ENCODE measurements at regions not wholly inside any gene's neighbourhood (a gene's known extent, or its start where the extent isn't known, plus 50 kb on each side); places are given as distances from the start of the nearest gene placed in this dataset.

DNA sequence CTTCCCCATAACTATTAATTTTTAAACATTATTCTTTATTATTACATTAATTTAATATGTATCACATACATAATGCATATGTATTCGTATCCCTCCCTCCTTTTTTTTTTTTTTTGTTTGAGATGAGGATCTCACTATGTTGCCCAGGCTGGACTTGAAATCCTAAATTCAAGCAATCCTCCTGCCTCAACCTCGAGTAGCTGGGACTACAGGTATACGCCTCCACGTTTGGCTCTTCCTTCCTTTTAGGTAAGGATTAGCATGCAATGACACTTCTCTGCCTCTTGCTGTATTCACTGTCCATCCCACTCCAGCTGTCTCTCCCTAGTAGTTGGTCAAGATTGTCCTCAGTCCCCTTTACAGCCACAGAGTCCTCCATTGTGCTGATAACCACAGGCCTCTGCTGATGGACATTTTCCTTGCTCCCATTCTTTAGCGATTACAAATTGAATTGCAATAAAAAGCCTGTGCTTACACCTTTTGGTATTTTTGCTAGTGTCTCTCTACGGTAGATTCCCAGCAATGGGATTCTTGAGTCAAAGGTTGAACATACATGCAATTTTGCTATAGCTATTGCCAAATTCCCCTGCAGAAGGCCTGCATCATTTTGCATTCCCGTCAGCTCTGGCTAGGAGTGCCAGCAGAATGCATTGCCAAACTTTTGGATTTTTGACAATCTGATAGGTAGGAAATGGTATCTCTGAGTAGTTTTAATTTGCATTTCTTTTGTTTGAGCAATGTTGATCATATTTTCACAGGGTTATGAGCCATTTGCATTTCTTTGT is 156.6 kb downstream of the SMAD6 start:
- H3K4me3 ChIP-seq = no peak overlapping the region
- TF ChIP-seq POLR2A (IDR thresholded peaks at IDR 0.05) (no peak), EP300 (IDR thresholded peaks at IDR 0.05) (no peak), POLR2AphosphoS5 (IDR thresholded peaks at IDR 0.05) (no peak)
- TF ChIP-seq, protein P1, sequence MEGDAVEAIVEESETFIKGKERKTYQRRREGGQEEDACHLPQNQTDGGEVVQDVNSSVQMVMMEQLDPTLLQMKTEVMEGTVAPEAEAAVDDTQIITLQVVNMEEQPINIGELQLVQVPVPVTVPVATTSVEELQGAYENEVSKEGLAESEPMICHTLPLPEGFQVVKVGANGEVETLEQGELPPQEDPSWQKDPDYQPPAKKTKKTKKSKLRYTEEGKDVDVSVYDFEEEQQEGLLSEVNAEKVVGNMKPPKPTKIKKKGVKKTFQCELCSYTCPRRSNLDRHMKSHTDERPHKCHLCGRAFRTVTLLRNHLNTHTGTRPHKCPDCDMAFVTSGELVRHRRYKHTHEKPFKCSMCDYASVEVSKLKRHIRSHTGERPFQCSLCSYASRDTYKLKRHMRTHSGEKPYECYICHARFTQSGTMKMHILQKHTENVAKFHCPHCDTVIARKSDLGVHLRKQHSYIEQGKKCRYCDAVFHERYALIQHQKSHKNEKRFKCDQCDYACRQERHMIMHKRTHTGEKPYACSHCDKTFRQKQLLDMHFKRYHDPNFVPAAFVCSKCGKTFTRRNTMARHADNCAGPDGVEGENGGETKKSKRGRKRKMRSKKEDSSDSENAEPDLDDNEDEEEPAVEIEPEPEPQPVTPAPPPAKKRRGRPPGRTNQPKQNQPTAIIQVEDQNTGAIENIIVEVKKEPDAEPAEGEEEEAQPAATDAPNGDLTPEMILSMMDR (IDR thresholded peaks at IDR 0.05) = no peak
- DNase-seq = peak; percentile 20
- H3K36me3 ChIP-seq = no peaks in the 10 kb centered on the region
- no peak overlapping the region for H3K27ac ChIP-seq
- WGBS, 2 donors = 78 to 84% methylated on average over 7 of the region's 7 CpGs
- peaks cover 0 to 23% (median 3%) of the 10 kb centered on the region in 4 donors for H3K4me1 ChIP-seq
- no peaks in the 10 kb centered on the region for H3K27me3 ChIP-seq
- intact Hi-C loops (cut with DNase I) = no loop called here
- no peaks in the 10 kb centered on the region for H3K9me3 ChIP-seq

DNA sequence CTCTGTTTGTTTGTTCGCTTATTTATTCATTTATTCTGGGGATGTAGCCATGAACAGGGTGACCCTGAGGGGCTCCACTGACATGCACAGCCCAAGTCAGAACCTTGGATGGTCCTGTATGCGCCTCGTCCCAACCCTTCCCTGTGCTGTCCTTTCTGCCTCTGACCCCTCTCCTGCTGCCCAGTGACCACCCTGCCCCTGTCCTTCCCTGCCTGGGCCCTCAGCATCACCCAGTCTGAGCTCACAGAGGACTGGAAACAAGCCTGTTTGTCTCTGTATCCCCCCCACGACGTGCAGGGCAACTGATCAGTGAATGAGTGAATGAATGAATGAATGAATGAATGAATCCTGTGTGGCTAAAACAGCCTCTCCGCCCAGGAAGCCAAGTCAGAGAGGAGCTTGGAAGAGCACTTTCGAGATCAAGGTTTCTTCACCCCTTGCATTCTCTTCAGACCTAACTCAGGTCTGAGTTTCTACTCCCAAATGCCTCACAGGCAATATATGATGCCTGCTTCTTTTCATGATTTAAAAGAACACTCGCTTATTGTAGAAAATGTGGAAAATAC is 157.7 kb downstream of the SMAD6 start:
- 85 to 91% methylated on average over 8 of the region's 8 CpGs for WGBS, 2 donors
- H3K4me3 ChIP-seq = no peak overlapping the region
- intact Hi-C loops (cut with DNase I) = no loop called here
- no peaks in the 10 kb centered on the region for H3K36me3 ChIP-seq
- no peaks in the 10 kb centered on the region for H3K9me3 ChIP-seq
- TF ChIP-seq POLR2AphosphoS5 (IDR thresholded peaks at IDR 0.05) (no peak), POLR2A (IDR thresholded peaks at IDR 0.05) (no peak), EP300 (IDR thresholded peaks at IDR 0.05) (no peak)
- TF ChIP-seq, protein P1 (IDR thresholded peaks at IDR 0.05) = no peak
- no peaks in the 10 kb centered on the region for H3K27me3 ChIP-seq
- peak; percentile 40 for DNase-seq
- peaks cover 0 to 23% (median 3%) of the 10 kb centered on the region in 4 donors for H3K4me1 ChIP-seq
- H3K27ac ChIP-seq = no peak overlapping the region

DNA sequence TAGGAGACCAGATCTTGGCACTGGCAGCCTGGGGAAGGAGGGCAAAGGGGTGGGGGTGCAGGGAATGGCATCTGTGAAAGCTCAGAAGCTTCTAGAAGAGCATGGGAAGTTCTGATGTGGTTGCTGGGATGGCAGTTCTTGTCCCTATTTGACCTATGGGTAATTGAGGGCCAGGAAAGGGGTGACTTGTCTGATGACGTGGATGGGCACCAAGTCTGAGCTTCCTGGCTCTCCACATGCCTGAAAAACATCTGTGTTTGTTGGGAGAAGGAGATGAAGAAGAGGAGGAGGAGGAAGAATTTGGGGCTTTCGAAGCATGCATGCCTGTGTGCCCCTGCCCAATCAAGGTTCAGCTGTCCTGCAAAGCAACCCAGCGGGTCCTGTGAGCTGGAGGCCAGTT is 158.8 kb downstream of the SMAD6 start:
- WGBS, 2 donors = 87 to 89% methylated on average over 3 of the region's 3 CpGs
- Histone ChIP-seq H3K27ac (no peak overlapping the region), H3K4me1 (peaks cover 0 to 23% (median 3%) of the 10 kb centered on the region in 4 donors), H3K27me3 (no peaks in the 10 kb centered on the region), H3K36me3 (no peaks in the 10 kb centered on the region), H3K9me3 (no peaks in the 10 kb centered on the region), H3K4me3 (no peak overlapping the region)
- intact Hi-C loops (cut with DNase I) = no loop called here
- TF ChIP-seq, protein P1 (IDR thresholded peaks at IDR 0.05) = no peak
- no peak for TF ChIP-seq POLR2AphosphoS5 (IDR thresholded peaks at IDR 0.05)
- no peak for TF ChIP-seq EP300 (IDR thresholded peaks at IDR 0.05)
- TF ChIP-seq POLR2A (IDR thresholded peaks at IDR 0.05) = no peak
- peak; percentile 3 for DNase-seq

DNA sequence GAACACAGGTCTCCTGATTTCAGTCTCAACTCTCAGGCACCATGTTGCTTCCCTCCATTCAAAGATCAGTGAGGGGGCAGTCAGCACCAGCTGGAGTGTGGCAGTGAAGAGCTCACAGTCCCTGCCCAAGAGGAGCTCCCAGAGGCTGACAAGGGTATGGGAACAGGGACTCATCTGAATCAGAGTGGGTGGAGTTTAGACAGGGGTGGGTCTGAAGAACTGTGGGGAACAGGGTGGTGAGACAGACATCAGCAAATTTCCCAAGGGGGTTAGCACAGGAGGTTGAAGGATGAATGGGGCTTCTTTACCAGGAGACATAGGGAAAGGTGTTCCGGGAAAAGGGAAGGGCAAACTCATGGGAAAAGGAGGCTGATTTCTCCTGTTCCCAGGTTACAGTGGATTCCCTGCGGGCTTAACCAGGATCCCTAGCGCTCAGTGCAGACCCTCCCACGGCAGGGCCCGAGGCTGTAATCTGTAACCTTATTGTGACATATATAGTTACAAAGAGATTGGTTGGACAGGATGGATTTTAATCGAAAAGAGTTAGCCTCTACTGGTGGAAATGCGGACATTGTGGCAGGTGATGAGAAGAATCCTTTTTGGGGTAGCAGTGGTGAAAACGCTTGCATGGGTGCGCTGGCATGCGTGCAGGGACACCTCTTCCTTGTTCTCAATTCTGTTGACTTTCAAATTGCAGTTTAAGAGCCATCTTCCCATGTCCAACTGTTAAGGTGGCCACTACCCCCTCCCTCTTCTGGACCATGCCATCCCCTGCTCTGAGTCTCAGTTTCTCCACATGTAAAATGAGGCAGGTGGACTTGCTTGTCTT is 160.3 kb downstream of the SMAD6 start:
- TF ChIP-seq POLR2A (IDR thresholded peaks at IDR 0.05) (no peak), POLR2AphosphoS5 (IDR thresholded peaks at IDR 0.05) (no peak), EP300 (IDR thresholded peaks at IDR 0.05) (no peak)
- TF ChIP-seq, protein P1 (IDR thresholded peaks at IDR 0.05) = no peak
- H3K4me1 ChIP-seq = peaks cover 0 to 23% (median 3%) of the 10 kb centered on the region in 4 donors
- no peak overlapping the region for H3K27ac ChIP-seq
- WGBS, 2 donors = 84 to 85% methylated on average over 10 of the region's 10 CpGs
- no peak overlapping the region for H3K4me3 ChIP-seq
- no peaks in the 10 kb centered on the region for H3K9me3 ChIP-seq
- no peaks in the 10 kb centered on the region for H3K36me3 ChIP-seq
- intact Hi-C loops (cut with DNase I) = no loop called here
- H3K27me3 ChIP-seq = no peaks in the 10 kb centered on the region
- DNase-seq = no peak
